ENCODE measurements at regions not wholly inside any gene's neighbourhood (a gene's known extent, or its start where the extent isn't known, plus 50 kb on each side); places are given as distances from the start of the nearest gene placed in this dataset.

DNA sequence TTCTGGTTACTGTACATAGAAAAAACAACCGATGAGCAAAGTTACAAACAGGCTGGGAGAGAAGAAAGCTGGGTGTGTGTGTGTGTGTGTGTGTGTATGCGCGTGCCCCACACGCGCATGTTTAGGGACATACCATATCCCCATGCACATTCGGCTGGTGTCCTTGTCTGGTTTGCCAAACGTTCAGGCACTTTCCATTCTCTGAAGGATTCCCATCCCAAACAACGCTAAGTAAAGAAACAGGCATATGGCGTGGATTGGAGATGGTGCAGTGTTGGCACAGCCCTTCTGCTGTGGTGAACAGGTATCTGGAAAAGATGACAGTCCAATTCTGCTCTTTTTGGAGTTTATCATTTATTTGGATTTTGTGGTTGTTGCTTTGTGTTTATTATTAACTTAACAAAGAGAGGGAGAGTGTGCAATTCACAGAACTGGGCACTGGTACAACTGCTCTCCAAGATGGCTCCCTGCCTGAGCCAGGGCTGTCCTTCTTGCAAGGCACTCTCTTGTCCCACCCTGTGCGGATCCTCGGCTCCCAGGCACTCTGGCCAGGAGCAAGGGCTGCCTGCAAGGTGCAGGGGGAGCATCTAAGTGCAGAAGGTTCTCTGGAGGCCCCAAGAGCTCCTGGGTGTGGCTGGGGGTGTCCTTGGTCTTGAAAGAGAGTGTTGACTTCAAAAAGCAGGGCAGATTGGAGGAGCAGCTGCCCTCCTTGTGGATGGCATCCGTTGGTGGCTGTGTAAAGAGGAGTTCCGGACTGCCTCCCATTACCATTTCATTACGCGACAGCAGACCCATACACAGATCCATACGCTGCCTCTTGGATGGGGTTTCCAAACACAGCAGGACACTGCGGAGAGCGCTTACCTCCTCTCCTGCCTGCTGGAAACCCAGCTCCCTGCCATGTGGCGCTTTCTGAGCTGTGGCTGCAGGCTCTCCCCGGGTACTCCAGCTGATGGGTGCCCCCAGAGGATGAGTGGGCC is 263.1 kb downstream of the ZNF536 start:
- Histone ChIP-seq H3K36me3 (ENCODE audit: insufficient read depth, low read length) (no peaks in the 10 kb centered on the region), H3K9me3 (ENCODE audit: control insufficient read depth, insufficient read depth, low read length) (peaks cover 3% of the 10 kb centered on the region; the same call in 1 of the 2 replicates), H3K9ac (ENCODE audit: low read depth, low read length) (no peak overlapping the region), H3K4me1 (ENCODE audit: insufficient read depth, low read length) (no peaks in the 10 kb centered on the region)

DNA sequence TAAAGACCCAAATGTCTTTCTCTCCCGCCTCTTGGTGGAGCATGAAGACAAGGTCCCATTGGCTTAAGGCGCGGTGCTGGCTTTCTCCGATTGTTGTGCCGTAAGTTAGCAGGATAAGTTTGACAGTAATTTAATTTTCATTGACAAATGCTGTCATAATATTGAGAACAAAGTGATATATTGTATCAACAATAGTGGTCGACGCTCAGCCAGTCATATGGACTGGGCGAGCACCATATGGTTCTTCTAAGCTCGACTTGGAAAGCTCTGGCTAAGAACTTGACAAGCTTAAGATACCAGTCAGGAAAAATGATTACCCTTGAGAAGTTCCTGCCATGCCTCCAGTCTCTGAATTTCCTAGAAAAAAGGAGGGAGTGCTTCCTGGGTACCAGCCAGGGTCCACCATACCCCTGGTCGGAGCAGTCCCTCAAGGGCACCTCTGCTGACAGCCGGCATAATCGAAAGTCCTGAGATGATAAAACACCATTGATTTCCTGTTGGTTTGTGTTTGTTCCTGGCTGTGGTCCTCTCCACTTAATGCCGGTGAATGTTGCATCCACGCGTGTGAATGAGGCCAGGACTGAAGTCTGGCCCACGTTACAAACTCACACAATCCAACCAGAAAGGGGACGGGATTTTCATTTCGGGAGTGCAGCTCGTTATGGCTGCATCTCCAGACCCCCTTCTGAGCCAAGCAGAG is 262.1 kb downstream of the ZNF536 start:
- Histone ChIP-seq H3K9me3 (ENCODE audit: control insufficient read depth, insufficient read depth, low read length) (peaks cover 3% of the 10 kb centered on the region; the same call in 1 of the 2 replicates), H3K36me3 (ENCODE audit: insufficient read depth, low read length) (no peaks in the 10 kb centered on the region), H3K4me1 (ENCODE audit: insufficient read depth, low read length) (no peaks in the 10 kb centered on the region), H3K9ac (ENCODE audit: low read depth, low read length) (no peak overlapping the region)

DNA sequence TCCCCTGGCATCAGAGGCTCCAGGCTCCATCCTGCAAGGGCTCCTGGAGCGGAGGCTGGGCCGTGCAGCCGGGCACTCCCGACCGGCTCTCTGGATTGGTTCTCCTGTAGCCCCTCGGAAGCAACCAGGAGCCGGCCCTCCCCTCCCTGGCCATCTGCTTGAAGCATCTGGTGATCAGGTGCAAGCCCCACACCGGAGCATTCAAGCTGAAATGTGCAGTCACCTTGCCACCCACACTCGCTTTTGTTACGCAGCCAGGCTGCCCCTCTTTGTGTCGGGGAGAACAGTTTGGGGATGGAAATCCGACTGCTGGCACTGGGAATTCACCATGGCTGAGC is 258.8 kb downstream of the ZNF536 start:
- no peaks in the 10 kb centered on the region for H3K9me3 ChIP-seq (ENCODE audit: control insufficient read depth, insufficient read depth, low read length)
- no peaks in the 10 kb centered on the region for H3K4me1 ChIP-seq (ENCODE audit: insufficient read depth, low read length)
- no peaks in the 10 kb centered on the region for H3K36me3 ChIP-seq (ENCODE audit: insufficient read depth, low read length)
- no peak overlapping the region for H3K9ac ChIP-seq (ENCODE audit: low read depth, low read length)

DNA sequence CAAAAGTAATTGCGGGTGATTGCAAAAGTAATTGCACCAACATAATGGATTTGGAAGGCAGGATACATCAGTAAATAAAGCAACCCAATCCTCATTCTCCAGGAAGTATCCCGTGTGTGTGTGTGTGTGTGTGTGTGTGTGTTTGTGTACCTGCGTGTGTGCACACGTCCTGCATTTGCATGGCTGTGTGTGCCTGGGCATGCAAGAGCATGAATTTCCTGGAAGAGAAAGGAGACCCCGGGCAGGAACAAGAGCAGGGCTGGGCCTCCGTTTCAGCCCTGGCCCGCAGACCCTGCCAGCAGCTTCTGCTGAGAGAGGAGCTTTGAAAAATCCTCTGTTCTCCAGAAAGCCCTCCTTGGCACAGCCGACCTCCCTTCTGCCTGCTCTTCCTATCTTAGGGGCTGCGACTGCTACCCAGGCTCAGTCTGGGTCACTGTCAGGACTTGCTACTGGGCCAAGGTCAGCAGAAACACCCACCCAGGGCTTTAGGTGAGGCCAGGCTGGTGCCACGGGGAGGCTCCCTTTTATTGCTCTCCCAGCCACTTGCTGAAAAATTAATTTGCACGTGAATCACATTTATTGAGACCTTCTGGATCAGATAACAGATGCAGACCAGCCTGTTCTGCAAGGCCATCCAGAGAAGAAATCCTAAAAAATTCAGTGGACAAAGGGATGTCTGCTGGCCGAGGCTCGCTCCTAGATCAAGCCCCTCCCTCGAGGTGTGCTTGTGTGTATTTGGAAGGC is 258.3 kb downstream of the ZNF536 start:
- Histone ChIP-seq H3K4me1 (ENCODE audit: insufficient read depth, low read length) (no peaks in the 10 kb centered on the region), H3K9ac (ENCODE audit: low read depth, low read length) (no peak overlapping the region), H3K36me3 (ENCODE audit: insufficient read depth, low read length) (no peaks in the 10 kb centered on the region), H3K9me3 (ENCODE audit: control insufficient read depth, insufficient read depth, low read length) (no peaks in the 10 kb centered on the region)

- Histone ChIP-seq H3K9me3 (ENCODE audit: control insufficient read depth, insufficient read depth, low read length) (no peaks in the 10 kb centered on the region), H3K36me3 (ENCODE audit: insufficient read depth, low read length) (no peaks in the 10 kb centered on the region), H3K9ac (ENCODE audit: low read depth, low read length) (no peak overlapping the region), H3K4me1 (ENCODE audit: insufficient read depth, low read length) (no peaks in the 10 kb centered on the region)
Measured at GRCh38 chr19:30629086-30629485, 256.9 kb downstream of the ZNF536 start.

DNA sequence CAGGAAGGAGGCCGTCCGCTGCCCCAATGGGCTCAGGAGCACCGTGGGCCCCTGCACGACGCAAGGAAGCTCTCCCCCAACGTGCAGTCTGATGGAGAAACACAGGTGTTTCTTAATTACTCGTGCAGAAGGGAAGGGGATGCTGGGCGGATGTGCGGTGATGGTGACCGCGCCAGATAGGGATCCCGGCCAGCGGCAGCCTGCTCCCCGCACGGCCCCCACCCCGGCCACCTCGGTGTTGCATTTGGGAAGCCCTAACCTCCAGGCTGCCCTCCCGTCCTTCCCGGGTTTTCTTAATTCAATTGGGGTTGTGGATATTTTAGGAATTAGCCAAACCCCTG is 254.4 kb downstream of the ZNF536 start:
- no peak overlapping the region for H3K9ac ChIP-seq (ENCODE audit: low read depth, low read length)
- no peaks in the 10 kb centered on the region for H3K4me1 ChIP-seq (ENCODE audit: insufficient read depth, low read length)
- H3K9me3 ChIP-seq (ENCODE audit: control insufficient read depth, insufficient read depth, low read length) = no peaks in the 10 kb centered on the region
- H3K36me3 ChIP-seq (ENCODE audit: insufficient read depth, low read length) = no peaks in the 10 kb centered on the region

GRCh38 chr19:30625947-30626625 is 253.9 kb downstream of the ZNF536 start:
- Histone ChIP-seq H3K36me3 (ENCODE audit: insufficient read depth, low read length) (no peaks in the 10 kb centered on the region), H3K4me1 (ENCODE audit: insufficient read depth, low read length) (no peaks in the 10 kb centered on the region), H3K9me3 (ENCODE audit: control insufficient read depth, insufficient read depth, low read length) (no peaks in the 10 kb centered on the region), H3K9ac (ENCODE audit: low read depth, low read length) (no peak overlapping the region)

- Histone ChIP-seq H3K4me1 (ENCODE audit: insufficient read depth, low read length) (no peaks in the 10 kb centered on the region), H3K9ac (ENCODE audit: low read depth, low read length) (no peak overlapping the region), H3K36me3 (ENCODE audit: insufficient read depth, low read length) (no peaks in the 10 kb centered on the region), H3K9me3 (ENCODE audit: control insufficient read depth, insufficient read depth, low read length) (no peaks in the 10 kb centered on the region)
Measured at GRCh38 chr19:30622276-30622675, 250.1 kb downstream of the ZNF536 start.

DNA sequence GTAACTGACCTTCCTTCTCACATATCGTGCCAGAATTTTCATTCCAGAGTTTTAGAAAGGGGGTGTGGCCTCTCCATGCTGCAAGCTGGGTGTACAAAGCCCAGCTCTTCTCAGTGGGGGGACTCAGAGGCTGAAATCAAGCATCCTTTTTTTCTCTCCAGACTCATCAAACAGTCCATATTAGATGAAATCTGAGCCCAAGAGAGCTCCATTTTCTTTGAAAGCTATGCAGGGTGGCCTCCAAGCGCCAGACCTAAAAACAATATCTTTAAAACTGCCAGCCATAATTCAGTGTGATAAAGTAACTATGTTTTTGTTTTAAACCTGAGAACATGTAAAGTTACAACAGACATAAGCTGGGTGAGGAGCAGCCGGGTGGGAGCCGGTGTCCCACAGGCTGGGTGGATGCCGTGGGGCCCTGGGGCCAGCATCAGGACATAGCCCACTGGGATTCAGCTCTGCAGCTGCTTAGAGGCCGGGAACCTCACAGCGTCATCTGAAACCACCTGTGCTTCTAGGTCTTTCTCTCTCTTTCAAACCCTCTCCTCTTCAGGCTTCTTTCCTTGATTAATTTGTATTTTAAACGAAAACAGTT is 249.2 kb downstream of the ZNF536 start:
- Histone ChIP-seq H3K36me3 (ENCODE audit: insufficient read depth, low read length) (no peaks in the 10 kb centered on the region), H3K9ac (ENCODE audit: low read depth, low read length) (no peak overlapping the region), H3K4me1 (ENCODE audit: insufficient read depth, low read length) (no peaks in the 10 kb centered on the region), H3K9me3 (ENCODE audit: control insufficient read depth, insufficient read depth, low read length) (no peaks in the 10 kb centered on the region)

GRCh38 chr19:30620354-30620753 is 248.2 kb downstream of the ZNF536 start:
- Histone ChIP-seq H3K9ac (ENCODE audit: low read depth, low read length) (no peak overlapping the region), H3K4me1 (ENCODE audit: insufficient read depth, low read length) (no peaks in the 10 kb centered on the region), H3K9me3 (ENCODE audit: control insufficient read depth, insufficient read depth, low read length) (no peaks in the 10 kb centered on the region)

GRCh38 chr19:30609656-30610270 is 237.6 kb downstream of the ZNF536 start:
- Histone ChIP-seq H3K36me3 (ENCODE audit: insufficient read depth, low read length) (no peaks in the 10 kb centered on the region), H3K9me3 (ENCODE audit: control insufficient read depth, insufficient read depth, low read length) (no peaks in the 10 kb centered on the region; the same call in 1 of the 2 replicates), H3K4me1 (ENCODE audit: insufficient read depth, low read length) (no peaks in the 10 kb centered on the region), H3K9ac (ENCODE audit: low read depth, low read length) (no peak overlapping the region)

More at GRCh38 chr19:30620354-30620753, 248.2 kb downstream of the ZNF536 start:
- no peaks in the 10 kb centered on the region for H3K36me3 ChIP-seq (ENCODE audit: insufficient read depth, low read length)

DNA sequence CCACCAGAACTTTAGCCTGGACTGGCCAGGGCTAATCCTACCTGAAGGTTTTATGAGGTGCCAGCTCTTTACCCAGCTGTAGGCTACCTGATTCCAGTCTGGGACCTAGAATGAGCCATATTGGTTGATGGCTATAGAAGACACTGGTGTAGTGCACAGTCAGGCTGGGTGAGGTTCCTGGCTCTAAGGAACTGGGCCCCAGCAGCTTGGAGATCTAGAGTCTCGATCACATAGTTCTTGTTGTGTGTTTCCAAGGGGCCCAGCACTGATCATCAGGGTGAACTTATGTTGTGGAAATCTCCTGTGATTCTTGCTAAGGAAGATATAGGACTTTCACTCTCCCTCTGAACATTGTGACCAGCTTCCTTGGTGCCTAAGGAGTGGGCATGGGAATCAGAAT is 236.3 kb downstream of the ZNF536 start:
- Histone ChIP-seq H3K36me3 (ENCODE audit: insufficient read depth, low read length) (no peaks in the 10 kb centered on the region), H3K9ac (ENCODE audit: low read depth, low read length) (no peak overlapping the region), H3K4me1 (ENCODE audit: insufficient read depth, low read length) (no peaks in the 10 kb centered on the region), H3K9me3 (ENCODE audit: control insufficient read depth, insufficient read depth, low read length) (no peaks in the 10 kb centered on the region; the same call in 1 of the 2 replicates)

All from ES-I3 (cell line).